Parathyroid adenoma (tissue), 2 donors: ENCODE measurements at regions not wholly inside any gene's neighbourhood (a gene's known extent, or its start where the extent isn't known, plus 50 kb on each side); places are given as distances from the start of the nearest gene placed in this dataset.

Experiments
- H2AFZ ChIP-seq: fragments of 300-600 bp; sonication (generic); one replicate; pipeline ENCODE4 v1.7.0; 2017; ENCODE audit warnings: antibody characterized with exemption, mild to moderate bottlenecking
- H3K27ac ChIP-seq: fragments of 300-600 bp; sonication (generic); one replicate; pipeline ENCODE4 v1.7.0; 2017
- H3K27me3 ChIP-seq: fragments of 300-600 bp; sonication (generic); one replicate; pipeline ENCODE4 v1.7.0; 2017; ENCODE audit warnings: low read length; ENCODE audit not compliant: control insufficient read depth, insufficient read depth
- H3K36me3 ChIP-seq: fragments of 300-600 bp; sonication (generic); one replicate; pipeline ENCODE4 v1.7.0; 2017; ENCODE audit warnings: low read length; ENCODE audit not compliant: control insufficient read depth, insufficient read depth
- H3K4me1 ChIP-seq: fragments of 300-600 bp; sonication (generic); one replicate; pipeline ENCODE4 v1.7.0; 2017; ENCODE audit warnings: control low read depth
- H3K4me2 ChIP-seq: fragments of 300-600 bp; sonication (generic); one replicate; pipeline ENCODE4 v1.7.0; 2017; ENCODE audit warnings: low read length
- H3K4me3 ChIP-seq: fragments of 300-600 bp; sonication (generic); one replicate; pipeline ENCODE4 v1.7.0; 2017; ENCODE audit warnings: low read depth, low read length
- H3K79me2 ChIP-seq: fragments of 300-600 bp; sonication (generic); one replicate; pipeline ENCODE4 v1.7.0; 2017; ENCODE audit warnings: control low read depth
- H3K9ac ChIP-seq: fragments of 300-600 bp; sonication (generic); one replicate; pipeline ENCODE4 v1.7.0; 2017; ENCODE audit warnings: mild to moderate bottlenecking
- H3K9me3 ChIP-seq: fragments of 300-600 bp; sonication (generic); one replicate; pipeline ENCODE4 v1.7.0; 2017; ENCODE audit warnings: low read length; ENCODE audit not compliant: control insufficient read depth
- TF ChIP-seq, protein P1 (sequence below): fragments of 300-600 bp; sonication (generic); IDR thresholded peaks from one replicate; pipeline ENCODE4 v1.7.0; 2017; ENCODE audit warnings: antibody characterized with exemption, mild to moderate bottlenecking
- donor health status: primary hyperparathyroidism.

DNA sequence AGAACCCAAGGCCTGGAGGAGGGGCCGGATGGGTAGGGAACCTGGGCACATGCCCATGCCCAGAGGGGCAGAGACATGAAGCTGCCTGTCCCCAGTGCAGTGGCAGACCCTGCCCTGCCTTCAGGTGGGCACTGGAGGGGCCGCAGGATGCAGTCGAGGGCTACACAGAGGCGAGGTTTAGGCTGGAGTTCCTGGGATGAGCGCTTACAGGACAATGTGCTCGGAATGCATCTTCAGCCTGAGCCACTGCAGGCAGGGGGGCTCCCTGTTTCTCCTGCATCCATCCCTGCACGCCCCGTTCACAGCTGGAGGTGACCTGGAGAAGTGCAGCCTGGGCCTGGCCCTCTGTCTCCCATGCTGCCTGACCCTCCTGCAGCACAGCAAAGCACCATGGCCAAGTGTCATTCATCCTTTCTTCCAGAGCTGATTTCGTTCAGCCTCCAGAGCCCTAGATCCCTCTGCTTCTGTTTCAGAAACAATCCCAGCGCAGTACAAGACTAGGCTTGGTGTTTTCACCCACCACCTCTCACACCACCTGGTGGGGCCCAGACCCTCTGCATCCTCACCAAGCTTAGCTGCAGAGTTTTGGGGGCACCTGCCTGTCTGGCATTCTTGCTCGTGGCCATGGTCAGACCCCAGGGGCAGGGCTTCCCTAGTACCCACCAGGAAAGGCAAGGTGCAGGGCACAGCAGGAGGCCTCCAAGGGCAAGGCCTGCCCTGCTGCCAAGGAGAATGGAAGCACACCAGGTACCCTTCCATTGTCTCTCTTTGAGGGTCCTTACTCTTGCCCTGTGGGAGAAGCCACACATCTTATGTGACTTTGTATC lies 311.9 kb downstream of the TCERG1L start:
- TF ChIP-seq, protein P1, sequence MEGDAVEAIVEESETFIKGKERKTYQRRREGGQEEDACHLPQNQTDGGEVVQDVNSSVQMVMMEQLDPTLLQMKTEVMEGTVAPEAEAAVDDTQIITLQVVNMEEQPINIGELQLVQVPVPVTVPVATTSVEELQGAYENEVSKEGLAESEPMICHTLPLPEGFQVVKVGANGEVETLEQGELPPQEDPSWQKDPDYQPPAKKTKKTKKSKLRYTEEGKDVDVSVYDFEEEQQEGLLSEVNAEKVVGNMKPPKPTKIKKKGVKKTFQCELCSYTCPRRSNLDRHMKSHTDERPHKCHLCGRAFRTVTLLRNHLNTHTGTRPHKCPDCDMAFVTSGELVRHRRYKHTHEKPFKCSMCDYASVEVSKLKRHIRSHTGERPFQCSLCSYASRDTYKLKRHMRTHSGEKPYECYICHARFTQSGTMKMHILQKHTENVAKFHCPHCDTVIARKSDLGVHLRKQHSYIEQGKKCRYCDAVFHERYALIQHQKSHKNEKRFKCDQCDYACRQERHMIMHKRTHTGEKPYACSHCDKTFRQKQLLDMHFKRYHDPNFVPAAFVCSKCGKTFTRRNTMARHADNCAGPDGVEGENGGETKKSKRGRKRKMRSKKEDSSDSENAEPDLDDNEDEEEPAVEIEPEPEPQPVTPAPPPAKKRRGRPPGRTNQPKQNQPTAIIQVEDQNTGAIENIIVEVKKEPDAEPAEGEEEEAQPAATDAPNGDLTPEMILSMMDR: no peak
- Histone ChIP-seq H3K9ac (no peak overlapping the region), H2AFZ (no peak overlapping the region), H3K36me3 (no peaks in the 10 kb centered on the region), H3K27ac (no peak overlapping the region), H3K27me3 (no peaks in the 10 kb centered on the region), H3K9me3 (no peaks in the 10 kb centered on the region), H3K4me1 (no peaks in the 10 kb centered on the region), H3K79me2 (no peaks in the 10 kb centered on the region), H3K4me3 (no peak overlapping the region), H3K4me2 (no peak overlapping the region)

DNA sequence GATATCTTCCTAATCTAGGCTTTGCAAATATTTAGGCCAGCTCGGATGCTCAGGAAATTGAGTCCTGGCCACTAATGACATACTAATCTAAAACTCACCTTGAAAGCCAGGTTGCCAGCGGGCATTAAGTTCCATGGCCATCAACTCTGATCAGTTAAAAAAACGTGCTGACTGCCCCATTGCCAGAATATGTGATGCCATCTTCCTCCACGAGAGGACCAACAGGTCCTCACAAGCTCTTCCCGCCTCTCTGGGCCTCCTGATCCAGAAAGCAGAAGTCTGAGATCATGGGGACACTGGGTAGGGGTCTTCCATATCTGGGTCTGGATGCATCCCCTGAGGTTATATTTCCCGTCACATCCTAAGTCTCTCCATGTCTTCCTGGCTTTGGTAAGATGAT lies 311.3 kb downstream of the TCERG1L start:
- Histone ChIP-seq H3K36me3 (no peaks in the 10 kb centered on the region), H3K9me3 (no peaks in the 10 kb centered on the region), H3K9ac (no peak overlapping the region), H3K79me2 (no peaks in the 10 kb centered on the region), H3K4me1 (no peaks in the 10 kb centered on the region), H3K4me3 (no peak overlapping the region), H3K27me3 (no peaks in the 10 kb centered on the region), H3K27ac (no peak overlapping the region), H2AFZ (no peak overlapping the region), H3K4me2 (no peak overlapping the region)
- TF ChIP-seq, protein P1: no peak

DNA sequence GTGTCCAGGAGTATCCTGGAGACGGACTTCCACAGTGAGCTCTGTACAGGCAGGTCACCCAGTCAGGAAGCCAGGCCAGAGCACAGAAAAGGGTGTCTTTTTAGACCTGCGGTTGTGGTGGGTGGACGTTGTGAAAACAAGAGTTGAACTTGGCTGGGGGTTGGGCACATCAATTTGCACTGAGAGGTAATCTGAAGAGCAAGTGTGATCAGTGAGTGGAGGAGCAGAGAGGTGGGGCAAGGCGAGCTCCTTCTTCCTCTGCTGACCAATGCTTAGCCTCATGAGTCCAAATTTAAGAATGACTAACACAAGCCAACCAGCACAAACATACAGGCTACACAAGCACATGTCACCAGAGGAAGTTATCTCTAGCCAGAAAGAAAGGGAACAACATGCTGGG lies 310.8 kb downstream of the TCERG1L start:
- no peaks in the 10 kb centered on the region for H3K36me3 ChIP-seq
- H3K9ac ChIP-seq: no peak overlapping the region
- H3K27ac ChIP-seq: no peak overlapping the region
- no peaks in the 10 kb centered on the region for H3K4me1 ChIP-seq
- no peak overlapping the region for H3K4me3 ChIP-seq
- no peaks in the 10 kb centered on the region for H3K79me2 ChIP-seq
- no peak overlapping the region for H3K4me2 ChIP-seq
- H3K27me3 ChIP-seq: no peaks in the 10 kb centered on the region
- no peak overlapping the region for H2AFZ ChIP-seq
- TF ChIP-seq, protein P1: no peak
- no peaks in the 10 kb centered on the region for H3K9me3 ChIP-seq

DNA sequence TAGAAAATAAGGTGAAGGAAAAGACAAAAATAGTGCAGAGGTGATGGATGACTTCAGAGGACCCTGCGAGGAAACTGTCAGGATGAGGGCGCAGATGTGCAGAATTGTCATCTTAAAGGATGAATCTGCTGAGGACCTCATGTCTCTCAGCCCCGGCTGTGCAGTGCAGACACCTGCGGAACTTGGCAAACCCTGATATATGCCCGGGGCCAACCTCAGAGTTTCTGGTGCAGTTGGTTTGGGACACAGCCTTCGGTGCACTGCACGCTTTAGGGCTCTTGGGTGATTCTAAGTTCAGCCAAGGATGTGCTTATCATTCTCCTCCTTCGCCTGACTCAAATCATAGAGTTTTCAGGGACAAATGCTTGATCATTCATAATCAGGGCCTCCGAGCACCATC lies 310.1 kb downstream of the TCERG1L start:
- no peak overlapping the region for H2AFZ ChIP-seq
- no peak overlapping the region for H3K4me2 ChIP-seq
- H3K27me3 ChIP-seq: no peaks in the 10 kb centered on the region
- no peaks in the 10 kb centered on the region for H3K79me2 ChIP-seq
- no peak overlapping the region for H3K4me3 ChIP-seq
- no peak overlapping the region for H3K9ac ChIP-seq
- no peak overlapping the region for H3K27ac ChIP-seq
- H3K36me3 ChIP-seq: no peaks in the 10 kb centered on the region
- TF ChIP-seq, protein P1: no peak
- no peaks in the 10 kb centered on the region for H3K9me3 ChIP-seq
- H3K4me1 ChIP-seq: no peaks in the 10 kb centered on the region
